Stimulated activated CD4-positive, alpha-beta T cell treated with anti-CD3 and anti-CD28 coated beads, TNF-alpha, amount 100 ng/mL, for 4 hours (primary cell): ENCODE measurements at regions not wholly inside any gene's neighbourhood (a gene's known extent, or its start where the extent isn't known, plus 50 kb on each side); places are given as distances from the start of the nearest gene placed in this dataset.

Experiments
- DNase-seq, 3 experiments: peaks; one replicate each; pipeline ENCODE4 v3.0.0-alpha.2; 2020; ENCODE audit warnings: low read depth in 3 of 3

- no peak for DNase-seq
Observed at GRCh38 chrX:39757971-39758370, 339.8 kb downstream of the BCOR start.

GRCh38 chrX:39758791-39759525 is 338.8 kb downstream of the BCOR start:
- no peak for DNase-seq

GRCh38 chrX:39759526-39760224 is 338.1 kb downstream of the BCOR start:
- no peak for DNase-seq

GRCh38 chrX:39760930-39761329 is 336.8 kb downstream of the BCOR start:
- DNase-seq = no peak

- no peak for DNase-seq
Observed at GRCh38 chrX:39762266-39762841, 335.4 kb downstream of the BCOR start.

- no peak for DNase-seq
Observed at GRCh38 chrX:39764441-39764914, 333.3 kb downstream of the BCOR start.

- DNase-seq = no peak
Observed at GRCh38 chrX:39765327-39765726, 332.4 kb downstream of the BCOR start.

GRCh38 chrX:39766085-39766726 is 331.6 kb downstream of the BCOR start:
- no peak for DNase-seq

- DNase-seq = no peak
Observed at GRCh38 chrX:39766855-39767254, 330.9 kb downstream of the BCOR start.

GRCh38 chrX:39767446-39767845 is 330.3 kb downstream of the BCOR start:
- no peak for DNase-seq

- no peak for DNase-seq
Observed at GRCh38 chrX:39769748-39770147, 328.0 kb downstream of the BCOR start.

- DNase-seq = no peak
Observed at GRCh38 chrX:39771089-39771488, 326.7 kb downstream of the BCOR start.

- DNase-seq = peak; percentile 26 to 40 (median 29)
Observed at GRCh38 chrX:39772057-39772832, 325.5 kb downstream of the BCOR start.

- DNase-seq = no peak
Observed at GRCh38 chrX:39773150-39773549, 324.6 kb downstream of the BCOR start.

GRCh38 chrX:39773923-39774773 is 323.6 kb downstream of the BCOR start:
- no peak for DNase-seq

GRCh38 chrX:39774774-39775328 is 322.9 kb downstream of the BCOR start:
- no peak for DNase-seq

- DNase-seq = no peak
Observed at GRCh38 chrX:39777623-39778025, 320.1 kb downstream of the BCOR start.

GRCh38 chrX:39779952-39780783 is 317.6 kb downstream of the BCOR start:
- DNase-seq = no peak

GRCh38 chrX:39782276-39782675 is 315.5 kb downstream of the BCOR start:
- DNase-seq = no peak
